ENCODE measurements at regions not wholly inside any gene's neighbourhood (a gene's known extent, or its start where the extent isn't known, plus 50 kb on each side); places are given as distances from the start of the nearest gene placed in this dataset.

- TF ChIP-seq ZNF407 (IDR thresholded peaks at IDR 0.05; ENCODE audit: low read depth) (peak; percentile 18; the same call in 1 of the 2 replicates), MNT (conservative IDR thresholded peaks at IDR 0.05) (peak in 1 of 2 experiments; percentile 31; a peak in 1 of 4 replicates), ARID2 (IDR thresholded peaks at IDR 0.05) (0 out of 2 replicates have a peak, but pooled peaks have one; percentile 4), ZNF133 (CRISPR knock-in tag; IDR thresholded peaks at IDR 0.05) (0 out of 2 replicates have a peak, but pooled peaks have one; percentile 23), FOSL1 (tag; conservative IDR thresholded peaks at IDR 0.05) (no peak), STAG1 (CRISPR knock-in tag; IDR thresholded peaks at IDR 0.05; ENCODE audit: borderline replicate concordance) (no peak), MAX (CRISPR knock-in tag; IDR thresholded peaks at IDR 0.05) (no peak), PPARD (CRISPR knock-in tag; IDR thresholded peaks at IDR 0.05) (no peak), ZNF512 (tag; IDR thresholded peaks at IDR 0.05) (peak; percentile 56), DACH1 (IDR thresholded peaks at IDR 0.05; ENCODE audit: partially characterized antibody) (peak; percentile 69), NCOR1 (IDR thresholded peaks at IDR 0.05) (0 out of 2 replicates have a peak, but pooled peaks have one; percentile 9), ZHX1 (conservative IDR thresholded peaks at IDR 0.05; ENCODE audit: low read length) (no peak)
Observed at GRCh38 chr6:139446768-139447655, 72.6 kb upstream of the CITED2 start (continued).

Data from K562 (cell line).